ENCODE measurements at regions not wholly inside any gene's neighbourhood (a gene's known extent, or its start where the extent isn't known, plus 50 kb on each side); places are given as distances from the start of the nearest gene placed in this dataset.

- ATAC-seq (no peak), DNase-seq (no peak)
- peaks cover 5% of the 10 kb centered on the region for H3K27me3 Mint-ChIP-seq (ENCODE audit: low read depth)
- H3K4me3 Mint-ChIP-seq, result no peak overlapping the region
- H3K36me3 Mint-ChIP-seq (ENCODE audit: insufficient read depth), result no peaks in the 10 kb centered on the region
- H3K9me3 Mint-ChIP-seq, result no peaks in the 10 kb centered on the region
- no peaks in the 10 kb centered on the region for H3K4me1 Mint-ChIP-seq (ENCODE audit: low read depth)
Observed at GRCh38 chr1:4346131-4346530, 308.3 kb upstream of the AJAP1 start.

- Mint-ChIP-seq H3K27me3 (ENCODE audit: low read depth) (peaks cover 3% of the 10 kb centered on the region), H3K4me3 (no peak overlapping the region), H3K36me3 (ENCODE audit: insufficient read depth) (no peaks in the 10 kb centered on the region), H3K4me1 (ENCODE audit: low read depth) (no peaks in the 10 kb centered on the region), H3K9me3 (no peaks in the 10 kb centered on the region)
- no peak for DNase-seq
- ATAC-seq, result no peak
Observed at GRCh38 chr1:4351453-4351852, 303.0 kb upstream of the AJAP1 start.

GRCh38 chr1:4353090-4353856 lies 301.1 kb upstream of the AJAP1 start:
- Mint-ChIP-seq H3K9me3 (no peaks in the 10 kb centered on the region), H3K27me3 (ENCODE audit: low read depth) (peaks cover 4% of the 10 kb centered on the region), H3K4me3 (no peak overlapping the region), H3K4me1 (ENCODE audit: low read depth) (no peaks in the 10 kb centered on the region), H3K36me3 (ENCODE audit: insufficient read depth) (no peaks in the 10 kb centered on the region)
- DNase-seq, result no peak
- no peak for ATAC-seq

GRCh38 chr1:4355839-4356238 lies 298.6 kb upstream of the AJAP1 start:
- no peaks in the 10 kb centered on the region for H3K9me3 Mint-ChIP-seq
- H3K27me3 Mint-ChIP-seq (ENCODE audit: low read depth), result peaks cover 3% of the 10 kb centered on the region
- DNase-seq (no peak), ATAC-seq (no peak)
- no peaks in the 10 kb centered on the region for H3K36me3 Mint-ChIP-seq (ENCODE audit: insufficient read depth)
- no peak overlapping the region for H3K4me3 Mint-ChIP-seq
- no peaks in the 10 kb centered on the region for H3K4me1 Mint-ChIP-seq (ENCODE audit: low read depth)

GRCh38 chr1:4362314-4363044 lies 291.9 kb upstream of the AJAP1 start:
- H3K36me3 Mint-ChIP-seq (ENCODE audit: insufficient read depth), result no peaks in the 10 kb centered on the region
- ATAC-seq, result no peak
- H3K4me1 Mint-ChIP-seq (ENCODE audit: low read depth), result no peaks in the 10 kb centered on the region
- no peak overlapping the region for H3K4me3 Mint-ChIP-seq
- H3K9me3 Mint-ChIP-seq, result peaks cover 7% of the 10 kb centered on the region
- DNase-seq, result no peak
- peaks cover 3% of the 10 kb centered on the region for H3K27me3 Mint-ChIP-seq (ENCODE audit: low read depth)

GRCh38 chr1:4366091-4366490 lies 288.3 kb upstream of the AJAP1 start:
- Mint-ChIP-seq H3K36me3 (ENCODE audit: insufficient read depth) (no peaks in the 10 kb centered on the region), H3K4me3 (no peak overlapping the region), H3K4me1 (ENCODE audit: low read depth) (no peaks in the 10 kb centered on the region), H3K27me3 (ENCODE audit: low read depth) (no peaks in the 10 kb centered on the region), H3K9me3 (peaks cover 7% of the 10 kb centered on the region)
- ATAC-seq (no peak), DNase-seq (no peak)

GRCh38 chr1:4367230-4367777 lies 287.1 kb upstream of the AJAP1 start:
- DNase-seq (no peak), ATAC-seq (no peak)
- Mint-ChIP-seq H3K9me3 (peaks cover 7% of the 10 kb centered on the region), H3K4me1 (ENCODE audit: low read depth) (no peaks in the 10 kb centered on the region), H3K4me3 (no peak overlapping the region), H3K36me3 (ENCODE audit: insufficient read depth) (no peaks in the 10 kb centered on the region), H3K27me3 (ENCODE audit: low read depth) (no peaks in the 10 kb centered on the region)

GRCh38 chr1:4369335-4369734 lies 285.1 kb upstream of the AJAP1 start:
- H3K36me3 Mint-ChIP-seq (ENCODE audit: insufficient read depth), result no peaks in the 10 kb centered on the region
- no peak for DNase-seq
- no peaks in the 10 kb centered on the region for H3K27me3 Mint-ChIP-seq (ENCODE audit: low read depth)
- no peak overlapping the region for H3K4me3 Mint-ChIP-seq
- ATAC-seq, result no peak
- no peaks in the 10 kb centered on the region for H3K4me1 Mint-ChIP-seq (ENCODE audit: low read depth)
- no peaks in the 10 kb centered on the region for H3K9me3 Mint-ChIP-seq

- Mint-ChIP-seq H3K27me3 (ENCODE audit: low read depth) (peaks cover 5% of the 10 kb centered on the region), H3K36me3 (ENCODE audit: insufficient read depth) (no peaks in the 10 kb centered on the region), H3K4me1 (ENCODE audit: low read depth) (no peaks in the 10 kb centered on the region), H3K4me3 (no peak overlapping the region), H3K9me3 (no peaks in the 10 kb centered on the region)
- no peak for ATAC-seq
- DNase-seq, result no peak
Observed at GRCh38 chr1:4371849-4372248, 282.6 kb upstream of the AJAP1 start.

- DNase-seq (no peak), ATAC-seq (no peak)
- no peaks in the 10 kb centered on the region for H3K36me3 Mint-ChIP-seq (ENCODE audit: insufficient read depth)
- peaks cover 1% of the 10 kb centered on the region for H3K4me1 Mint-ChIP-seq (ENCODE audit: low read depth)
- H3K27me3 Mint-ChIP-seq (ENCODE audit: low read depth), result peaks cover 5% of the 10 kb centered on the region
- H3K9me3 Mint-ChIP-seq, result peaks cover 2% of the 10 kb centered on the region
- H3K4me3 Mint-ChIP-seq, result no peak overlapping the region
Observed at GRCh38 chr1:4375812-4376211, 278.6 kb upstream of the AJAP1 start.

- peak in 1 of 2 donors; percentile 32 for ATAC-seq
- H3K27me3 Mint-ChIP-seq (ENCODE audit: low read depth), result peaks cover 7% of the 10 kb centered on the region
- no peaks in the 10 kb centered on the region for H3K36me3 Mint-ChIP-seq (ENCODE audit: insufficient read depth)
- peaks cover 18% of the 10 kb centered on the region for H3K9me3 Mint-ChIP-seq
- H3K4me3 Mint-ChIP-seq, result no peak overlapping the region
- DNase-seq, result no peak
- peaks cover 1% of the 10 kb centered on the region for H3K4me1 Mint-ChIP-seq (ENCODE audit: low read depth)
Observed at GRCh38 chr1:4379451-4380175, 274.8 kb upstream of the AJAP1 start.

- DNase-seq, result no peak
- Mint-ChIP-seq H3K4me1 (ENCODE audit: low read depth) (peaks cover 1% of the 10 kb centered on the region), H3K36me3 (ENCODE audit: insufficient read depth) (no peaks in the 10 kb centered on the region), H3K9me3 (peaks cover 18% of the 10 kb centered on the region), H3K27me3 (ENCODE audit: low read depth) (peaks cover 4% of the 10 kb centered on the region), H3K4me3 (no peak overlapping the region)
- no peak for ATAC-seq
Observed at GRCh38 chr1:4380564-4381168, 273.7 kb upstream of the AJAP1 start.

GRCh38 chr1:4393191-4393590 lies 261.2 kb upstream of the AJAP1 start:
- ATAC-seq, result no peak
- Mint-ChIP-seq H3K36me3 (ENCODE audit: insufficient read depth) (no peaks in the 10 kb centered on the region), H3K27me3 (ENCODE audit: low read depth) (peaks cover 11% of the 10 kb centered on the region), H3K9me3 (peaks cover 11% of the 10 kb centered on the region), H3K4me1 (ENCODE audit: low read depth) (no peaks in the 10 kb centered on the region), H3K4me3 (no peak overlapping the region)
- no peak for DNase-seq

- DNase-seq (no peak), ATAC-seq (no peak)
- Mint-ChIP-seq H3K4me1 (ENCODE audit: low read depth) (no peaks in the 10 kb centered on the region), H3K36me3 (ENCODE audit: insufficient read depth) (no peaks in the 10 kb centered on the region), H3K27me3 (ENCODE audit: low read depth) (peaks cover 9% of the 10 kb centered on the region), H3K4me3 (no peak overlapping the region), H3K9me3 (peaks cover 11% of the 10 kb centered on the region)
Observed at GRCh38 chr1:4394366-4394765, 260.0 kb upstream of the AJAP1 start.
